ENCODE measurements at regions not wholly inside any gene's neighbourhood (a gene's known extent, or its start where the extent isn't known, plus 50 kb on each side); places are given as distances from the start of the nearest gene placed in this dataset.

DNA sequence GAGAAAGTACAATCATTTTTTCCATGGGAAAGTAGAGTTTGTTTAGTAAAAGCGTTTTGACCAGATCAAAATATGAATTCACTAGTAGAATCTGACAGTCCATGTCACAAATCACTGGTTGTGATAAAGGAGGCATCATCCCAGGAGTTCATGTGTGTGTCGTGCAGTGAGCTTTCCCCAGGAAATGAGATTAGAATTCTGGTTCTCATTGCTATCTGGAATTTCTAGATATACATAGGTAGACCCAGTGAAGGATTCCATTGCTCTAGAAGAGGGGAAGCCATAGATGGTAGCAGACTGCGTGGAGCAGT is 206.6 kb downstream of the NCK2 start:
- FAIRE-seq = no peak
- TF ChIP-seq EZH2 (IDR thresholded peaks at IDR 0.05; ENCODE audit: low read length) (no peak), CTCF (optimal IDR thresholded peaks at IDR 0.05 in 1 of 3, IDR thresholded peaks at IDR 0.05 in 1 of 3, conservative IDR thresholded peaks at IDR 0.05 in 1 of 3; ENCODE audit: extremely low read depth in 1 of 3, insufficient read depth in 2 of 3, low read length in 3 of 3) (no peak)
- no peaks in the 10 kb centered on the region for H4K20me1 ChIP-seq (ENCODE audit: control insufficient read depth, extremely low read depth, insufficient read depth, low read length)
- H3K27me3 ChIP-seq (ENCODE audit: control insufficient read depth, extremely low read depth, insufficient read depth, low read length) = peaks cover 19% of the 10 kb centered on the region
- dilution Hi-C loops (cut with MboI; ENCODE audit: extremely low pct_ligation_motif_present, low sequenced_read_pairs) = no loop called here
- H3K4me1 ChIP-seq (ENCODE audit: control insufficient read depth, extremely low read depth, insufficient read depth, low read length) = no peaks in the 10 kb centered on the region
- no peak overlapping the region for H3K4me2 ChIP-seq (ENCODE audit: control insufficient read depth, extremely low read depth, insufficient read depth, low read depth, low read length)
- no peaks in the 10 kb centered on the region for H3K79me2 ChIP-seq (ENCODE audit: control insufficient read depth, insufficient read depth, low read length)
- no peak overlapping the region for H3K27ac ChIP-seq (ENCODE audit: control insufficient read depth, insufficient read depth, low read length)
- no peaks in the 10 kb centered on the region for H3K36me3 ChIP-seq (ENCODE audit: control insufficient read depth in 2 of 2, extremely low read depth in 1 of 2, insufficient read depth in 2 of 2, low read length in 2 of 2)
- H3K4me3 ChIP-seq (ENCODE audit: control insufficient read depth in 2 of 3, extremely low read depth in 1 of 3, insufficient read depth in 2 of 3, low read depth in 1 of 3, low read length in 3 of 3) = no peak overlapping the region
- DNase-seq (ENCODE audit: low read depth, low spot score) = no peak
- no peaks in the 10 kb centered on the region for H3K9me3 ChIP-seq (ENCODE audit: control insufficient read depth, low read depth, low read length)
- no peak overlapping the region for H2AFZ ChIP-seq (ENCODE audit: control insufficient read depth, low read length)
- no peaks in the 10 kb centered on the region for H3K9me1 ChIP-seq (ENCODE audit: control insufficient read depth, extremely low read depth, insufficient read depth, low read length)
- no peak overlapping the region for H3K9ac ChIP-seq (ENCODE audit: control insufficient read depth, extremely low read depth, insufficient read depth, low read length)

GRCh38 chr2:105950521-105951383 is 206.0 kb downstream of the NCK2 start:
- Histone ChIP-seq H3K27me3 (ENCODE audit: control insufficient read depth, extremely low read depth, insufficient read depth, low read length) (peaks cover 19% of the 10 kb centered on the region), H3K79me2 (ENCODE audit: control insufficient read depth, insufficient read depth, low read length) (no peaks in the 10 kb centered on the region), H3K4me1 (ENCODE audit: control insufficient read depth, extremely low read depth, insufficient read depth, low read length) (no peaks in the 10 kb centered on the region), H3K4me2 (ENCODE audit: control insufficient read depth, extremely low read depth, insufficient read depth, low read depth, low read length) (no peak overlapping the region), H2AFZ (ENCODE audit: control insufficient read depth, low read length) (no peak overlapping the region), H3K9ac (ENCODE audit: control insufficient read depth, extremely low read depth, insufficient read depth, low read length) (no peak overlapping the region), H3K9me3 (ENCODE audit: control insufficient read depth, low read depth, low read length) (no peaks in the 10 kb centered on the region), H3K36me3 (ENCODE audit: control insufficient read depth in 2 of 2, extremely low read depth in 1 of 2, insufficient read depth in 2 of 2, low read length in 2 of 2) (no peaks in the 10 kb centered on the region), H3K27ac (ENCODE audit: control insufficient read depth, insufficient read depth, low read length) (no peak overlapping the region), H4K20me1 (ENCODE audit: control insufficient read depth, extremely low read depth, insufficient read depth, low read length) (no peaks in the 10 kb centered on the region), H3K4me3 (ENCODE audit: control insufficient read depth in 2 of 3, extremely low read depth in 1 of 3, insufficient read depth in 2 of 3, low read depth in 1 of 3, low read length in 3 of 3) (no peak overlapping the region), H3K9me1 (ENCODE audit: control insufficient read depth, extremely low read depth, insufficient read depth, low read length) (no peaks in the 10 kb centered on the region)
- FAIRE-seq (no peak), DNase-seq (ENCODE audit: low read depth, low spot score) (no peak)
- no peak for TF ChIP-seq EZH2 (IDR thresholded peaks at IDR 0.05; ENCODE audit: low read length)
- no peak for TF ChIP-seq CTCF (optimal IDR thresholded peaks at IDR 0.05 in 1 of 3, IDR thresholded peaks at IDR 0.05 in 1 of 3, conservative IDR thresholded peaks at IDR 0.05 in 1 of 3; ENCODE audit: extremely low read depth in 1 of 3, insufficient read depth in 2 of 3, low read length in 3 of 3)
- dilution Hi-C loops (cut with MboI; ENCODE audit: extremely low pct_ligation_motif_present, low sequenced_read_pairs) = no loop called here
